ENCODE measurements at regions not wholly inside any gene's neighbourhood (a gene's known extent, or its start where the extent isn't known, plus 50 kb on each side); places are given as distances from the start of the nearest gene placed in this dataset.
A peak's percentile ranks its signal among the peaks of the same experiment; 100 is the strongest.

- no peaks in the 10 kb centered on the region for H3K36me3 Mint-ChIP-seq (ENCODE audit: low read depth)
- H3K4me3 Mint-ChIP-seq: no peak overlapping the region
- peaks cover 3% of the 10 kb centered on the region for H3K9me3 Mint-ChIP-seq
- no peaks in the 10 kb centered on the region for H3K27me3 Mint-ChIP-seq (ENCODE audit: low read depth)
- no peak overlapping the region for H3K27ac Mint-ChIP-seq
- no peak for DNase-seq (ENCODE audit: low spot score)
- H3K4me1 Mint-ChIP-seq (ENCODE audit: low read depth): no peaks in the 10 kb centered on the region
These were observed 142.8 kb upstream of the PSMD7 start for GRCh38 chr16:74153773-74154172.

GRCh38 chr16:74146643-74147042 lies 150.0 kb upstream of the PSMD7 start:
- no peaks in the 10 kb centered on the region for H3K4me1 Mint-ChIP-seq (ENCODE audit: low read depth)
- H3K27me3 Mint-ChIP-seq (ENCODE audit: low read depth): no peaks in the 10 kb centered on the region
- no peak overlapping the region for H3K27ac Mint-ChIP-seq
- H3K4me3 Mint-ChIP-seq: no peak overlapping the region
- H3K9me3 Mint-ChIP-seq: peaks cover 2% of the 10 kb centered on the region
- no peak for DNase-seq (ENCODE audit: low spot score)
- no peaks in the 10 kb centered on the region for H3K36me3 Mint-ChIP-seq (ENCODE audit: low read depth)

- Mint-ChIP-seq H3K27me3 (ENCODE audit: low read depth) (no peaks in the 10 kb centered on the region), H3K9me3 (no peaks in the 10 kb centered on the region), H3K36me3 (ENCODE audit: low read depth) (no peaks in the 10 kb centered on the region), H3K4me1 (ENCODE audit: low read depth) (no peaks in the 10 kb centered on the region), H3K27ac (no peak overlapping the region), H3K4me3 (no peak overlapping the region)
- no peak for DNase-seq (ENCODE audit: low spot score)
These were observed 153.4 kb upstream of the PSMD7 start for GRCh38 chr16:74143171-74143570.

- no peaks in the 10 kb centered on the region for H3K9me3 Mint-ChIP-seq
- no peaks in the 10 kb centered on the region for H3K4me1 Mint-ChIP-seq (ENCODE audit: low read depth)
- H3K27me3 Mint-ChIP-seq (ENCODE audit: low read depth): no peaks in the 10 kb centered on the region
- H3K36me3 Mint-ChIP-seq (ENCODE audit: low read depth): no peaks in the 10 kb centered on the region
- no peak overlapping the region for H3K4me3 Mint-ChIP-seq
- no peak overlapping the region for H3K27ac Mint-ChIP-seq
- DNase-seq (ENCODE audit: low spot score): no peak
These were observed 155.6 kb upstream of the PSMD7 start for GRCh38 chr16:74141015-74141414.

- Mint-ChIP-seq H3K4me3 (no peak overlapping the region), H3K4me1 (ENCODE audit: low read depth) (no peaks in the 10 kb centered on the region), H3K36me3 (ENCODE audit: low read depth) (no peaks in the 10 kb centered on the region), H3K9me3 (no peaks in the 10 kb centered on the region), H3K27ac (no peak overlapping the region), H3K27me3 (ENCODE audit: low read depth) (no peaks in the 10 kb centered on the region)
- DNase-seq (ENCODE audit: low spot score): no peak
These were observed 156.1 kb upstream of the PSMD7 start for GRCh38 chr16:74140557-74140956.

- Mint-ChIP-seq H3K36me3 (ENCODE audit: low read depth) (no peaks in the 10 kb centered on the region), H3K27ac (no peak overlapping the region)
These were observed 172.8 kb upstream of the PSMD7 start for GRCh38 chr16:74123826-74124225.

GRCh38 chr16:74123195-74123594 lies 173.4 kb upstream of the PSMD7 start:
- Mint-ChIP-seq H3K9me3 (no peaks in the 10 kb centered on the region), H3K4me3 (no peak overlapping the region), H3K27ac (no peak overlapping the region), H3K4me1 (ENCODE audit: low read depth) (no peaks in the 10 kb centered on the region), H3K27me3 (ENCODE audit: low read depth) (no peaks in the 10 kb centered on the region), H3K36me3 (ENCODE audit: low read depth) (no peaks in the 10 kb centered on the region)
- DNase-seq (ENCODE audit: low spot score): no peak

More at GRCh38 chr16:74123826-74124225, 172.8 kb upstream of the PSMD7 start:
- Mint-ChIP-seq H3K4me1 (ENCODE audit: low read depth) (no peaks in the 10 kb centered on the region), H3K4me3 (no peak overlapping the region), H3K27me3 (ENCODE audit: low read depth) (no peaks in the 10 kb centered on the region), H3K9me3 (no peaks in the 10 kb centered on the region)
- no peak for DNase-seq (ENCODE audit: low spot score)

GRCh38 chr16:74117798-74118197 lies 178.8 kb upstream of the PSMD7 start:
- DNase-seq (ENCODE audit: low spot score): no peak
- Mint-ChIP-seq H3K27me3 (ENCODE audit: low read depth) (no peaks in the 10 kb centered on the region), H3K27ac (no peak overlapping the region), H3K4me3 (no peak overlapping the region), H3K9me3 (no peaks in the 10 kb centered on the region), H3K36me3 (ENCODE audit: low read depth) (no peaks in the 10 kb centered on the region), H3K4me1 (ENCODE audit: low read depth) (no peaks in the 10 kb centered on the region)

GRCh38 chr16:74113545-74113944 lies 183.1 kb upstream of the PSMD7 start:
- Mint-ChIP-seq H3K27me3 (ENCODE audit: low read depth) (no peaks in the 10 kb centered on the region), H3K4me3 (no peak overlapping the region), H3K27ac (no peak overlapping the region), H3K36me3 (ENCODE audit: low read depth) (no peaks in the 10 kb centered on the region), H3K9me3 (no peaks in the 10 kb centered on the region), H3K4me1 (ENCODE audit: low read depth) (no peaks in the 10 kb centered on the region)
- no peak for DNase-seq (ENCODE audit: low spot score)

GRCh38 chr16:74111456-74111982 lies 185.1 kb upstream of the PSMD7 start:
- H3K36me3 Mint-ChIP-seq (ENCODE audit: low read depth): no peaks in the 10 kb centered on the region
- H3K9me3 Mint-ChIP-seq: no peaks in the 10 kb centered on the region
- H3K4me1 Mint-ChIP-seq (ENCODE audit: low read depth): peaks cover 2% of the 10 kb centered on the region
- H3K4me3 Mint-ChIP-seq: no peak overlapping the region
- H3K27ac Mint-ChIP-seq: no peak overlapping the region
- no peak for DNase-seq (ENCODE audit: low spot score)
- no peaks in the 10 kb centered on the region for H3K27me3 Mint-ChIP-seq (ENCODE audit: low read depth)

- H3K27ac Mint-ChIP-seq: no peak overlapping the region
- no peaks in the 10 kb centered on the region for H3K27me3 Mint-ChIP-seq (ENCODE audit: low read depth)
- peaks cover 2% of the 10 kb centered on the region for H3K4me1 Mint-ChIP-seq (ENCODE audit: low read depth)
- no peak for DNase-seq (ENCODE audit: low spot score)
- no peaks in the 10 kb centered on the region for H3K36me3 Mint-ChIP-seq (ENCODE audit: low read depth)
- H3K9me3 Mint-ChIP-seq: no peaks in the 10 kb centered on the region
- H3K4me3 Mint-ChIP-seq: peak overlapping the region; percentile 69
These were observed 188.6 kb upstream of the PSMD7 start for GRCh38 chr16:74107795-74108610.

GRCh38 chr16:74104022-74104421 lies 192.6 kb upstream of the PSMD7 start:
- Mint-ChIP-seq H3K4me3 (no peak overlapping the region), H3K27me3 (ENCODE audit: low read depth) (no peaks in the 10 kb centered on the region), H3K4me1 (ENCODE audit: low read depth) (peaks cover 2% of the 10 kb centered on the region), H3K27ac (no peak overlapping the region), H3K36me3 (ENCODE audit: low read depth) (no peaks in the 10 kb centered on the region), H3K9me3 (no peaks in the 10 kb centered on the region)
- DNase-seq (ENCODE audit: low spot score): no peak

- Mint-ChIP-seq H3K27me3 (ENCODE audit: low read depth) (no peaks in the 10 kb centered on the region), H3K9me3 (no peaks in the 10 kb centered on the region), H3K36me3 (ENCODE audit: low read depth) (no peaks in the 10 kb centered on the region)
These were observed 195.1 kb upstream of the PSMD7 start for GRCh38 chr16:74101379-74102137.

More at GRCh38 chr16:74101379-74102137, 195.1 kb upstream of the PSMD7 start:
- DNase-seq (ENCODE audit: low spot score): no peak
- no peak overlapping the region for H3K27ac Mint-ChIP-seq
- H3K4me3 Mint-ChIP-seq: no peak overlapping the region
- no peaks in the 10 kb centered on the region for H3K4me1 Mint-ChIP-seq (ENCODE audit: low read depth)
